Right atrium auricular region (tissue), 2 donors: ENCODE measurements at regions not wholly inside any gene's neighbourhood (a gene's known extent, or its start where the extent isn't known, plus 50 kb on each side); places are given as distances from the start of the nearest gene placed in this dataset.

Source experiments
- DNase-seq: peaks from one replicate; pipeline ENCODE4 v3.0.0-alpha.2; 2019; ENCODE audit warnings: low spot score
- H3K27ac ChIP-seq, 2 donors: fragments of 200-600 bp; sonication (generic); 1 replicate in 1 of 2; 2 replicates in 1 of 2; pipeline ENCODE4 v1.5.1; 2016 to 2019
- H3K27me3 ChIP-seq, 2 donors: fragments of 200-600 bp; sonication (generic); one replicate each; pipeline versions ENCODE4 v1.5.1 to v1.6.0; 2017 to 2019
- H3K36me3 ChIP-seq: fragments of 200-600 bp; sonication (generic); one replicate; pipeline ENCODE4 v1.5.1; 2016
- H3K4me1 ChIP-seq, 2 donors: fragments of 200-600 bp; sonication (generic); one replicate each; pipeline versions ENCODE4 v1.5.1 to v1.6.0; 2017 to 2019
- H3K4me3 ChIP-seq, 2 donors: fragments of 200-600 bp; sonication (generic); 1 replicate in 1 of 2; 2 replicates in 1 of 2; pipeline ENCODE4 v1.5.1; 2017 to 2019; ENCODE audit warnings: mild to moderate bottlenecking in 1 of 2, moderate library complexity in 1 of 2
- H3K9me3 ChIP-seq, 2 donors: fragments of 200-600 bp; sonication (generic); one replicate each; pipeline ENCODE4 v1.5.1; 2019
- TF ChIP-seq, protein P1 (sequence below), 2 donors: fragments of 200-600 bp; sonication (generic); IDR thresholded peaks; one replicate each; pipeline ENCODE4 v1.5.1; 2019; ENCODE audit warnings: antibody characterized with exemption in 2 of 2

DNA sequence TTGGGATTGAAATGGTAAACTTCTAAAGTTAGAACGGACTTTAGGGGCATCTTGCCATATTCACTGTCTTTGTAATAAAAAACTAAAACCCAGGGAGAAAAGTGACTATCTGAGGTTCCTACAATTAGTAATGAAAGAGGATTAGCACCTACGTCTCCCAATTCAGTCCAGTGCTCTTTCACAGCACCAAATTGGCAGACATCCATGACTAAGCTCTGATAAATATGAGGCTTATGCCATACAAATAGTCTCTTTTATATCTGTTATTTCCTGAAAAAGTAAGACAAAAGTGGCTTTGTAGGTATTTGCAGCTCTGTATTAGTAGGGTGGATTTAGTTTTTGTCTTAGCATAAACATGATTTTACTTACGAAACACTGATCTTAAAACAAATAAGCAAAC, 315.0 kb upstream of the NRIP1 start:
- Histone ChIP-seq H3K4me3 (no peak overlapping the region), H3K27ac (peak overlapping the region in 1 of 2 donors; percentile 44), H3K27me3 (no peaks in the 10 kb centered on the region), H3K9me3 (peaks cover 0 to 4% of the 10 kb centered on the region in 2 donors), H3K4me1 (no peaks in the 10 kb centered on the region), H3K36me3 (no peaks in the 10 kb centered on the region)
- DNase-seq: no peak
- TF ChIP-seq, protein P1, sequence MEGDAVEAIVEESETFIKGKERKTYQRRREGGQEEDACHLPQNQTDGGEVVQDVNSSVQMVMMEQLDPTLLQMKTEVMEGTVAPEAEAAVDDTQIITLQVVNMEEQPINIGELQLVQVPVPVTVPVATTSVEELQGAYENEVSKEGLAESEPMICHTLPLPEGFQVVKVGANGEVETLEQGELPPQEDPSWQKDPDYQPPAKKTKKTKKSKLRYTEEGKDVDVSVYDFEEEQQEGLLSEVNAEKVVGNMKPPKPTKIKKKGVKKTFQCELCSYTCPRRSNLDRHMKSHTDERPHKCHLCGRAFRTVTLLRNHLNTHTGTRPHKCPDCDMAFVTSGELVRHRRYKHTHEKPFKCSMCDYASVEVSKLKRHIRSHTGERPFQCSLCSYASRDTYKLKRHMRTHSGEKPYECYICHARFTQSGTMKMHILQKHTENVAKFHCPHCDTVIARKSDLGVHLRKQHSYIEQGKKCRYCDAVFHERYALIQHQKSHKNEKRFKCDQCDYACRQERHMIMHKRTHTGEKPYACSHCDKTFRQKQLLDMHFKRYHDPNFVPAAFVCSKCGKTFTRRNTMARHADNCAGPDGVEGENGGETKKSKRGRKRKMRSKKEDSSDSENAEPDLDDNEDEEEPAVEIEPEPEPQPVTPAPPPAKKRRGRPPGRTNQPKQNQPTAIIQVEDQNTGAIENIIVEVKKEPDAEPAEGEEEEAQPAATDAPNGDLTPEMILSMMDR (IDR thresholded peaks at IDR 0.05): no peak

DNA sequence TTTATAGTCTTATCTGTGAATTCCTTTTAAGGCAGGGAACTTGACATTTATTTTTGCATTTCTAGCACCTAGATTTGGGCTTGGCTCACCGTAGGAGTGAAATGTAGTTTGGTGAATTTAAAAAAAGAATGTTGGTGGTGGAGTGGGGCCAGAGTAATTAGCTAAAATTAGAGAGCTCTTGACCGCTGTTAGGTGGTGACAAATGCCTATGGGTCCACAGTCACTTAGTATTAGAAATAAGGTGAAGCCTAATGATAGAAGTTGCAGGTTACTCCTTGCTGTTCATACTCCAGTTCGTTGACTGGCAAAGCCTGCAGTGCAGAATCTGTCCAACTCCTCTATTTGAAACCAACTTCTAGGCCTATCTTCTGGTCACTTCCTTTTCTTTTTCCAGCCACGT, 318.8 kb upstream of the NRIP1 start:
- DNase-seq: no peak
- H3K27me3 ChIP-seq: no peaks in the 10 kb centered on the region
- TF ChIP-seq, protein P1 (IDR thresholded peaks at IDR 0.05): no peak
- H3K36me3 ChIP-seq: no peaks in the 10 kb centered on the region
- H3K27ac ChIP-seq: peak overlapping the region in 1 of 2 donors; percentile 59
- H3K9me3 ChIP-seq: peaks cover 0 to 7% of the 10 kb centered on the region in 2 donors
- H3K4me3 ChIP-seq: no peak overlapping the region
- H3K4me1 ChIP-seq: no peaks in the 10 kb centered on the region

DNA sequence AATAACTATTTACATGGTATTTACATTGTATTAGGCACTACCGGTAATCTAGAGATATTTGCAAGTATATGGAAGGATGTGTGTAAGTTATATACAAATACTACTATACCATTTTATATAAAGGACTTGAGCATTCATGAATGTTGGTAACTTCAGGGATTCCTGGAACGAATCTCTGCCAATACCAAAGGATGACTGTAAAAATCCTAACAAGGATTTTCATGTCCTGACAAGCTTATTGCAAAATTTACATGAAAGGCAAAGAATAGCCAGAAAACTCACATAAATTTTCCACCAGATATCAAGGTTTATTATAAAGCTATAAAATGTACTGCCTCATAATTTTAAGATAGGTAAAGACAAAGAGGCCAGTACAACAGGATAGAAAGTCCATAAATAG, 325.2 kb upstream of the NRIP1 start:
- Histone ChIP-seq H3K9me3 (peaks cover 0 to 3% of the 10 kb centered on the region in 2 donors), H3K4me3 (no peak overlapping the region), H3K27ac (no peak overlapping the region), H3K36me3 (no peaks in the 10 kb centered on the region), H3K4me1 (no peaks in the 10 kb centered on the region), H3K27me3 (no peaks in the 10 kb centered on the region)
- DNase-seq: no peak
- TF ChIP-seq, protein P1 (IDR thresholded peaks at IDR 0.05): no peak

DNA sequence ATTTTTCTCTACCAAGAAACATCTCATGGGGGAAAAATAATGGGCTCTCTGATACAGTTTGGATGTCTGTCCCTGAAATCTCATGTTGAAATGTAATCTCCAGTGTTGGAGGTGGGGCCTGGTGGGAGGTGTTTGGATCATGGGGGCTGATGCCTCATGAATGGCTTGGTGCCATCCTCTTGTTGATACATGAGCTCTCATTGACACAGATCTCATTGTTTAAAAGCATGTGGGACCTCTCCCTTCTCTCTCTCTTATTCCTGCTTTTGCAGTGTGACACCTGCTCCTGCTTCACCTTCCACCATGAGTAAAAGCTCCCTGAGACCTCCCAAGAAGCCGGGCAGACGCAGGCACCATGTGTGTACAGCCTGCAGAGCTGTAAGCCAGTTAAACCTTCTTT, 332.5 kb upstream of the NRIP1 start:
- TF ChIP-seq, protein P1 (IDR thresholded peaks at IDR 0.05): no peak
- no peaks in the 10 kb centered on the region for H3K36me3 ChIP-seq
- H3K27me3 ChIP-seq: no peaks in the 10 kb centered on the region
- no peak overlapping the region for H3K4me3 ChIP-seq
- H3K27ac ChIP-seq: no peak overlapping the region
- no peak for DNase-seq
- H3K4me1 ChIP-seq: no peaks in the 10 kb centered on the region
- no peaks in the 10 kb centered on the region for H3K9me3 ChIP-seq

DNA sequence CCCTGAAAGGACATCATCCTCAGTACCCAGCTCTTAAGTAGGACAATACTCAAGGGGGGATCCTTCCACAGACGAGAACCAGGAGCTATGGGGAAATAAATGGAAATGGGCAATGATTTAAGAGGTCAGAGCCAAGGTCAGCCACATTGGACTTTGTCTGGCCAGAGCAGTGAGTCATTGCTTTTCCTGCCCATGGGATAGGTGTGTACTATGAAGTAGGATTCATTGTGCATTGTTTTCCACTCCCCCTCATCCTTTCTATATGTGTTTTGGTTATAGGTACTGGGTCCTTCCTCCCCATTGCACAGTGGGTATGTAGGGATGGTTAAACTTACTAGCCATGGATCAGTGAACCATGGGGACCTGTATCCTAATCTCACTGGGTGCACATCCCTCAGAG, 328.9 kb upstream of the USP25 start:
- H3K9me3 ChIP-seq: no peaks in the 10 kb centered on the region
- no peak for DNase-seq
- H3K36me3 ChIP-seq: no peaks in the 10 kb centered on the region
- no peak overlapping the region for H3K27ac ChIP-seq
- TF ChIP-seq, protein P1 (IDR thresholded peaks at IDR 0.05): no peak
- no peak overlapping the region for H3K4me3 ChIP-seq
- no peaks in the 10 kb centered on the region for H3K4me1 ChIP-seq
- no peaks in the 10 kb centered on the region for H3K27me3 ChIP-seq

DNA sequence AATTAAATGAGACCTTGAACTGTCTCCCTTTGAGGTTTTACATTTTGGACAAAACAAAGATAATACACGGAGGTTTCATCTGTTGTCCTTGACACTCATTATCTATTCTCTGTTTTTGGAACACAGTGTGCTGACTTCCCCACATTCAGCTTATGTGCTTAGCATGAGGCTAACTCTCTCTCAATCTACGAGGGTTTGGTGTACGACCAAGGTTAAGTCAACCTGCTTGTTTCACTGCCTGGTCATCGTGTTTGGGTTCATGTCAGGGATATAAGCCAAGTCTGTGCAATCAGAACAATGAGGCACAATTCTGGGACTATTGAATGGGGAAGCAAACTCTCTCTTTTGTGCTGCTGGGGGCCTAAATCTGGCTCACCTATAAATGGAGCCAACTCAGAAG, 328.5 kb upstream of the USP25 start:
- TF ChIP-seq, protein P1 (IDR thresholded peaks at IDR 0.05): no peak
- H3K36me3 ChIP-seq: no peaks in the 10 kb centered on the region
- no peak for DNase-seq
- H3K9me3 ChIP-seq: no peaks in the 10 kb centered on the region
- no peak overlapping the region for H3K4me3 ChIP-seq
- H3K27me3 ChIP-seq: no peaks in the 10 kb centered on the region
- H3K27ac ChIP-seq: no peak overlapping the region
- no peaks in the 10 kb centered on the region for H3K4me1 ChIP-seq
